ENCODE measurements at regions not wholly inside any gene's neighbourhood (a gene's known extent, or its start where the extent isn't known, plus 50 kb on each side); places are given as distances from the start of the nearest gene placed in this dataset.

DNA sequence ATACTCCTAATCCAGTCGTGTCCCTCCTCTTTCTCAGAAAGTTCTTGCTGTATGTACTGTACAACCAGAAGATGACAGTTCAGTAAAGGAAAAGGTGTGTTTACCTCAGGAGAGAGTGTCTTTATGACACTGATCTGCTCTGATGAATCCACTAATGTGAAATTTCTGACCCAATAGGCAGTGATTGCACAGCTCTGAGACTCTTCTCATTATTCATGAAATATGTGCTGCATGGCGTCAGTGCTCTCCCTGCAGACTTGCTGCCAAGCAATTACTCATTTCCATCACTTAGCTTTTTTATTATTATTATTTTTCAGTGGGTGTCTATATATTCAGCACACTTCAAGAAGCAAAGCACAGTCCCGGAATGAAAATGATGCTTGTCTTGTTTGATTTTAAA is 389.0 kb downstream of the RASEF start:
- DNase-seq = no peak

DNA sequence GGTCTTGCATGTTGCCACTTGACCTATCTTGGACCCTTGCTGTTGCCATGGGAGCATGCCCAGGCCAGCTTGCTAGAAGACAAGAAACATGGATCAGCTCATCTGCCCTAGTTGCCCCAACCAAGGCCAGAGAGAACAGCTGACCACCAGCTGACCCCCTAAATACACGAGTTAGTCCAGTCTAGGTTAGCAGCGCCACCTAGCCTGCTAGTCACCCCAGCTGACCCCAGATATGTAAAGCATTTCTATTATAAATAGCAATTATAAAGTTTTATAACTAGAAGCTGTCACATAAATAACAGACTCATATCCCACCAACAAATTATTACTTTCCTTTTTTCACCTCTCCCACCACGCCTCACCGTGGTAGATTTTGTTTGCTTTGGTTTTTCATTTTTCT is 387.8 kb downstream of the RASEF start:
- no peak for DNase-seq

- no peak for DNase-seq
Measured at GRCh38 chr9:82675605-82676004, 387.3 kb downstream of the RASEF start.

DNA sequence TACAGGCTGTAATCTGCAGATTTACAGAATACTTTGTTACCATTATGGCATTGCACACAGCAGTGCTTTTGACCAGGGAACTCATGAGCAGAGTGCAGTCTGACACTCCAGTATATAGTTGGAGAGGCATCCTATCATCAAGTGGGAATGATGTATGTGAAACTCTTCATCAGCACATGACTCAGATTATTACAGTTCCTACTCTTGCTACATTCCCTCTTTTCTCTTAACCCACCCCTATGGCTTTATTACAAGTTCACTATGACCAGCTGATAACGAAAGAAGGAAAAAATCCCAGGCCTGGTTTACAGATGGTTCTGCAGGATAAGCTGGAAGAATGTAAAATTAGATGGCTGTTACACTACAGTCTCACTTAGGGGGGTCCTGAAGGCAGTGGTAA is 385.9 kb downstream of the RASEF start:
- no peak for DNase-seq

- no peak for DNase-seq
Measured at GRCh38 chr9:82679472-82679871, 383.5 kb downstream of the RASEF start.

DNA sequence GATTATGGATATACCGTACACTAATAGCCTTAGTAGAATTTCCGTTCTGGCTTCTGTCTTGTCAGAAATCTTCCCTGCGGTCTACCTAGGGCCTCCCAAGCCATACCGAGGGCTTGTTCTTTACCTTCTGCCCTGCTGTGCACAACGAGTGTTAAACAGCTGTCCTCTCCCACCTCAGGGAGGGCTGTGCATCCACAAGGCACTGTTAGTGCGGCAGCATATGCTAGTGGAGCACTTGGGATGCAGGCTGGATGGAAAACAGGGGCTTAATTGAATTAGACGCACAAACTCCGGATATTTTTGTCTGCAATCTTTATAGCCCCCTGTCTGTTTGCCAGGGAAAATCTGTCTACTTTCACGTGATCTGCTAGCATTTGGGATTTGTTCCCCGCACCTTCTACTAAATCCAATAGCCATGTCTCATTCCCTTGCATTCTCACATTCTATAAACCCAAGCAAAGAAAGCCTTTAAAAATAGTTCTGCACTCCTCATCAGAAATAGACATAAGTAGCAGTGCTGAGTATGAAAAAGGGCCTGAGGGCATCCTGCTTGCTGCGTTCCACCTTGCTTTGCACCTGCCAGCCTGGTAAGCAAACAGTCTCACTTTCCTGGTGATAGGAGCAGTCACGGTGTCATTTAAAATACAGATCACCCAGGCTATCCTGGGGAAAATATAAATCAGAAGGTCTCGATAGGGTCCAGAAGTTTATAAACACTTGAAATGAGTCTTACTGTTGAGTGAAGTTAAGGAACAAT is 382.6 kb downstream of the RASEF start:
- DNase-seq = no peak

DNA sequence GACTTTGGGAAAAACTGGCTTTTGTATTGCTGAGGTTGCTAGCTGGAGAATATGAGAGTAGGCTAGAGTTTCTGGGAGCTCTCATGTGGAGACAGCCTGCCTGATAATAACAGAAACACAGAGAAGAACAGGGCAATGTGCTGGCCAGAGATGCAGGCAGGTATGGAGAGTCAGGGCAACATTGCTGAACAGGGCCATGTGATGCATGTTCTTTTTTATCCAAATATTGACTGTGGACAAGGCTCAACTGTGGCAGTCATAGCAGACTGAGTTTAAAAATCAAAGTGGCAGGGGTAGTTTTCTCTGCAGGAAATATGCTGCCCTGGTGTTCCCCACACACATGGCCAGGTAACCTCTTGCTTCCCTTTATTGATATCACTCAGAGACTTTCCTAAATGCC is 381.1 kb downstream of the RASEF start:
- no peak for DNase-seq

DNA sequence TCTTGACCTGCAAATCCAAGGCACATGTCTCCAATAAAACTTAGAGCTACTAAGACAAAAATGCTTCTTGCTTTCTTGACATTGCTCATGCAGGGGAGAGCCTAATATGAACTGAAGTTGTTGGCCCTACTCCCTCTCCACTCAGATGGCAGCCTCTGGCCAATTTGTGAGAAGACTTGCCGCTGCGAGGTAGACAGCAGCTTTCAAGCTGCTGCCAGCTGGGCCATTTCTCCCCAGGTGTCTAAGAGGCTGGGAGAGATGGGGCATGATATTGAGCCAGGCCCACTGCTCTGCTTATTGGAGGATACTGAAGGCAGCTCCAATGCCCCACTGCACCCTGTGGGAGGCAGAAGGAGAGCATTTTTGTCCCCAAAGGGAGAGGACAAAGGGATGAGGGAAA is 380.5 kb downstream of the RASEF start:
- DNase-seq = no peak

- DNase-seq = no peak
Measured at GRCh38 chr9:82695704-82696103, 367.2 kb downstream of the RASEF start.

DNA sequence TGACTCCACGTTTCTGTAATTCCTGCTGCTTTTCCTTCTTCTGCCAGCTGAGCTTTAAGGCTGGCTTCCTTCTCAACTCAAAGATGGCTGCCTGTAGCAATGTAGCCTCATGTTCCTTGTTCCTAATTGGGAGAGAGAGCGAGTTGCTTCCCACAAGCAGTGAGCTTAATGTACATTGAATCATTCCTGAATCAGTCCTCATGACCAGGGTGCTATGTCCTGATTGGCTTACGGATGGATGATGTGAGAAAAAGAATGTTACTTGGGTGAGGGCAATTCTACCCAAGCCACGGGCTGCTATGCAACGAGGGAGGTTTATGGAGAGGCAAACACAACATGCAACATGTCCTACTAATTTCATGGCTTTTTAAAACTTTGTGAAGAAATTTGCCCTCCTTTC is 356.2 kb downstream of the RASEF start:
- DNase-seq = no peak

DNA sequence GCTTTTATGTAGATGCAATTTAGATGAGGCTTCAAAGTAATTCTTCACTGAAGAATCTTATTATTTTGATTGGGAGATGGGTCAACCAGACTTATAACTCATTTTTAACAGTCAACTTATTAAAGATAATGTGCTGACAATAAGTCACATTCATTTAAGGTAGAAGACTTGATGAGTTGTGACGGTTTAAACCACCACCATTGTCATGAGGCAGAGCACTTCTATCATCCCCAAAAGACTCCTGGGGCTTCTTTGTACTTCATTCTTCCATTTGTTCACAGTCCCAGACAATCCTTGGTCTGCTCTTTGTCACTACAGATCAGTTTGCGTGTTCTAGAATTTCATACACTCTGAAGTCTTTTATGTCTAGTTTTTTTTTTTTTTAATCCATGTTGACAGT is 346.1 kb downstream of the RASEF start:
- DNase-seq = no peak

- DNase-seq = no peak
Measured at GRCh38 chr9:82720515-82720914, 342.4 kb downstream of the RASEF start.

DNA sequence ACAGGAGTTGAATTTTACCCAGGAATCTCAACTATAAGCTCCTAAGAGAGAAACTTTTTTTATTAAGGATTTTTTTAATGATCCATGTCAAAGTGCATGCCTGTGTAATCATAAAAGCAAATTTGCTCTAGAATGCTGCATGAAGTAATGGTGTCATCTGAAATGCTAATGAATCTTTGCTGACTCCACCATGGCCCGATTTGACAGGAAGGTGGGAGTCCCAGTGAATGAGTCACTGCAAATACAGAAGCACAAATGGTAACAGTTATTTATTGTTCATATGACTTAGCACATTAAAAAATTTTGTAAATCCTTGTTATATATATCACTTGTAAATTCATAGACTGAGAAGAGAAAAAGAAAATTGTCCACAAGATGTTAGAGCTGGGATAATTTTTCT is 341.3 kb downstream of the RASEF start:
- no peak for DNase-seq

DNA sequence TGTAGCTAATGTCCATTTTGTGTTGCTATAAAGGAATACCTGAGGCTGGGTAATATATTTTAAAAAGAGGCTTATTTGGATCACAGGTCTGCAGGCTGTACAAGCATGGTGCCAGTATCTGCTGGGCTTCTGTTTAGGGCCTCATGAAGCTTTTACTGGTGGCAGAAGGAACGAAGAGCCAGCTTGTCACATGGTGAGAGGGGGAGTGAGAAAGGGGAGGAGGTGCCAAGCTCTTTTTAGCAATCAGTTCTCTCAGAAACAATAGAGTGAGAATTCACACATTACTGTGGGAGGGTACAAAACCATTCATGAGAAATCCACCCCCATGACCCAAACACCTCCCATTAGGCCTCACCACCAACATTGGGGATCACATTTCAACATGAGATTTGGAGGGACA is 340.9 kb downstream of the RASEF start:
- no peak for DNase-seq

- no peak for DNase-seq
Measured at GRCh38 chr9:82722561-82722960, 340.4 kb downstream of the RASEF start.

DNA sequence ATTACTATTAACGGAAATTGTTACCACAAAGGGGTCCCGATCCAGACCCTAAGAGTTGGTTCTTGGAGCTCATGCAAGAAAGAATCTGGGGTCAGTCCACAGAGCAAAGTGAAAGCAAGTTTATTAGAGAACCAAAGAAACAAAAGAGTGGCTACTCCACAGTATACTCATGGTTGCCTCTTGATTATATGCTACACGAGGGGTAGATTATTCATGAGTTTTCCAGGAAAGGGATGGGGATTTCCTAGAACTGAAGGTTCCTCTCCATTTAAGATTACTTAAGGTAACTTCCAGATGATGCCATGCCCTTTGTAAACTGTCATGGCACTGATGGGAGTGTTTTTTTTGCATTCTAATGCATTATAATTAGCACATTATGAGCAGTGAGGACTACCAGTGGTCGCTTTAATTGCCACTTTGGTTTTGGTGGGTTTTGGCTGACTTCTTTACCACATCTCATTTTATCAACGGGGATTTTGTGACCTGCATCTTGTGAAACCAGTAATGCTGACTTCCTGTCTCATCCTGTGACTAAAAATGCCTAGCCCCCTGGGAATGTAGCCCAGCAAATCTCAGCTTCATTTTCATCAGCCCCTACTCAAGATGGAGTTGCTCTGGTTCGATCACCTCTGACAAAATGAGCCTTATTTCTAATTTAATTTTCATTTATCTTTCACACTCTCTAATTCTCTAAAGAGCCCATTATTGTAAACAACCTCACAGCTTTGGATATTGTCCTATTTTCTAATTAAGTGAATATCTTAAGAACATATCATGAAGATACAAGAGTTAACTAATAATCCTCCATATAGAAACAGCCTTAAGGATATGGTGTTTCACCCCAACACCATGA is 336.3 kb downstream of the RASEF start:
- DNase-seq = no peak

DNA sequence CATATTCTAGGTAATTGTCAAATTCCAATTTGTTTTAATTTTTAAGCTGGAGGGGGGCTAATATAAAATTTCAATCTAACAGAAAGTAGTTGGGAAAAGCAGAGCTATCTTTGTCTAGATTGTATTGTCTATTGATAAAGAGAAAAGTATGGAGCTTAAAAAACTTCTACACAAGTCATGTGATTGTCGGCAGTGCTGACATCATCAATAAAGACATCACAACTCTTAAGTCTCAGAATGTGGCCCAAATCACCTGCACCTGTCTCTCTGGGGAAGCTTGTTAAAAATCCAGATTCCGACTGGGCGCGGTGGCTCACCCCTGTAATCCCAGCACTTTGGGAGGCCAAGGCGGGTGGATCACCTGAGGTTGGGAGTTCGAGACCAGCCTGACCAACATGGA is 333.8 kb downstream of the RASEF start:
- no peak for DNase-seq

GRCh38 chr9:82729991-82730589 is 332.9 kb downstream of the RASEF start:
- DNase-seq = no peak

DNA sequence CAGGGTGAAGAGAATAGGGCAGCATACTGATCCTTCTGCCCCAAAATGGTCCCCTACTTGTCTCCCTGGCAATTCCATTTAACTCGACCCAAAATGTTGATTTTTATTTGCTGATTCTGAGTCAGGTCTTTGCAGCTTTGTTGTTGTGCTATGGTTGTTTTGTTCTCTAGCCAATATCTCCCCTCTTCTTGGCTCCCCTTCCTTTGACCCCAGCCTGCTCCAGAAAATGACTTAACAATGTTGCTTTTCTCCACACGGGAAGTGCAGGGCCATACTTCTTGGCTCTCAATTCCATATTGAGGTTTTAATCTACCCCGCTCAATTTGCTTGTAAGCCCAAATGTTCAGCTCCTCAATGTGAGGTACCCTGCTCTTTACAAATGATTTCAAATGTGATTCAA is 330.0 kb downstream of the RASEF start:
- DNase-seq = no peak

GRCh38 chr9:82736126-82736525 is 326.8 kb downstream of the RASEF start:
- no peak for DNase-seq

GRCh38 chr9:82736701-82737100 is 326.2 kb downstream of the RASEF start:
- DNase-seq = no peak

- DNase-seq = no peak
Measured at GRCh38 chr9:82745919-82746318, 317.0 kb downstream of the RASEF start.

- no peak for DNase-seq
Measured at GRCh38 chr9:82750411-82750913, 312.5 kb downstream of the RASEF start.

DNA sequence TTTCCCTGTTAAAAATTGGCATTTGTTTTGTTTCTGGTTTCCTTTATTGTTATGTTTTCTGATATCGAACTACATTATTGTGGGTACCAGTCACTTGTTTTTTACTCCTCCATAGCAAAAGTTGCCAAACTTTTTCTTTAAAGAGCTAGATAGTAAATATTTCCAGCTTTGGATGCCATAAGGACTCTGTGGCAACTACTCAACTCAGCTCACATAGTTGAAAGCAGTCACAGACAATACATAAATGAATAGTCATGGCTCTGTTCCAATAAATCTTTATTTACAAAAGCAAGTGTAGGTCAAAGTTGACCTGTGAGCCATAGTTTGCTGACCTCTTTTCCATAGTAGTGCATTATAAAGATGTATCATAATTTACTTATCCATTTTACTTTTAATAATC is 305.0 kb downstream of the RASEF start:
- DNase-seq = no peak

Measured in CD4-positive, alpha-beta T cell treated with Interleukin-17A for 1 hour (primary cell).